SH-SY5Y (cell line): ENCODE measurements at regions not wholly inside any gene's neighbourhood (a gene's known extent, or its start where the extent isn't known, plus 50 kb on each side); places are given as distances from the start of the nearest gene placed in this dataset.

ENCODE experiments used
- GATA2 ChIP-seq: IDR thresholded peaks from 2 replicates; pipeline ENCODE4 v1.6.1; 2011; ENCODE audit warnings: mild to moderate bottlenecking, low read depth, low read length
- GATA3 ChIP-seq: IDR thresholded peaks from 2 replicates; pipeline ENCODE4 v1.6.1; 2011; ENCODE audit warnings: low read depth, mild to moderate bottlenecking, low read length, moderate library complexity

DNA sequence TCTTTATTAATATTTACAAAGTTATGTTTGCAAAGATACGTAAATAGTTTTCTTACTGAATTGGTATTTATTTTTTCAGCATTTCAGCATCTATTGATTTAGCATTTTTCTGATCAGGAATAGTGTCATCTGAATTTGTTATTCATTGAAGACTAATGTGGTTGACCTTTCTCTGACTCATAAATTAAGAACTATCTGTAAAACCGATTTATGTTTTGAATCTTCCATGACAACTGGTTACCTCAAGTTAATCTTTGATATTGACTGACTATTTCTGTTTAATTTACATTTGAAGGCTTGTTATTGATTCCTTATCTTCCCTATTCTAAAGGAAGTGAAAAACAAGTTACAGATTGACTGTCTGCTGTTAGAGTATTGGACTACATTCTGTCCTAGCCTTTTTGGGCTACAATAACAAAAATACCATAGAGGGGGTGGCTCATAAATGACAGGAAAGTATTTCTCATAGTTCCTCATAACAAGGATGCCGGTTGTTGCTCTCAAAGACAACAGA is 1131.4 kb downstream of the PLA2G4A start:
- TF ChIP-seq GATA3 (no peak), GATA2 (no peak)

DNA sequence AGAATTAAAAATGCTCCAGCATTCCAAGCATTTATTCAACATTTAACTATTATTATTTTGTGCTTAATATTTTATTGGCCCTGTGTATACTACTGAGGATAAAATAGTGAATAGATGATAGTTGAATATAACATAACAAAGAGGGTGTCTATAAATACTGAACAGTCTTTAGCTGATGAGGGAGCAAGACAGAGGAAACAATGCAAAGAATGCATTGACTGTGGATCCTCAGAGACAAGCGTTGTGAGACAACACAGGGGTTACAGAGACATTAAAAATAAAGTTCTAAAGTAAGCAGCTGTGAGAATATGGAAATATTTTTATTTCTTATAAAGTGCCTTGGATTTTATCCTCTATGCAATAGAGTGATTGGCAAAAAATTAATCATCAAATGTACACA is 1133.1 kb downstream of the PLA2G4A start:
- TF ChIP-seq GATA3, result no peak
- no peak for TF ChIP-seq GATA2

DNA sequence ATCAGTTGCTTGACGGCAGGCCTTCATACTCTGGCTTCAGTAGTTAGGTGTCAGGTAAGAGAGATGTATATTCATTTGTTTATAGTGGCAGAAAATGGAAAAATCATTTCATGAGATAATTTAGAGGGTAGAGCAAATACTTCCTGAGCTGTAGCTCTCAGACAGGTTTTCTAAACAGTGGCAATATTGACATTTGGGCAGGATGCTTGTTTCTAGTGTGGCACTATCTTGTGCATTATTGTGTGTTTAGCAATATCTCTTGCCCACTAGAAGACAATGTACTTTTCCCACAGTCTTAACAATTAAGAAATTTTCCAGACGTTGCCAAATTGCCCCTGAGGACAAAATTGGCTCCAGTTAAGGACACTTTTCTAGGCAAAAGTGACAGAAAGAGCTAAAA is 1143.1 kb downstream of the PLA2G4A start:
- TF ChIP-seq GATA3 (no peak), GATA2 (no peak)

DNA sequence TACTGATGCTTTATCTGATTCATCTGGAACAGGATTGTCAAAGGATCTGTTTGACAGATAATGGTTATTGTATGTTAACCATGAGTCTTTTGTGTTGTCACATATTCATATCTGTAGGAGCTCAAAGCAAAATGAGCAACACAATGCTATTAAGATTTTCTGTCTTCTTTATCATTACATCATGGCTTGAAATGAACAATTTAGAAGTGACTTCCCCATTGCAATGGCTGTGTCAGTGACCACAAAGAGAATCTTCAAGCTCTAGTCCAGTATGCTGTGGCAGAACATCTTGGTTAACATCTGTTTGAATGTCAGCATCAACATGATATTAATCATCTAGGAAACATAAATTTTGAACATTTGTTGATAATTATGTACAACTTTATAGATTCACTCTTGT is 1148.5 kb downstream of the PLA2G4A start:
- TF ChIP-seq GATA2 (no peak), GATA3 (no peak)

DNA sequence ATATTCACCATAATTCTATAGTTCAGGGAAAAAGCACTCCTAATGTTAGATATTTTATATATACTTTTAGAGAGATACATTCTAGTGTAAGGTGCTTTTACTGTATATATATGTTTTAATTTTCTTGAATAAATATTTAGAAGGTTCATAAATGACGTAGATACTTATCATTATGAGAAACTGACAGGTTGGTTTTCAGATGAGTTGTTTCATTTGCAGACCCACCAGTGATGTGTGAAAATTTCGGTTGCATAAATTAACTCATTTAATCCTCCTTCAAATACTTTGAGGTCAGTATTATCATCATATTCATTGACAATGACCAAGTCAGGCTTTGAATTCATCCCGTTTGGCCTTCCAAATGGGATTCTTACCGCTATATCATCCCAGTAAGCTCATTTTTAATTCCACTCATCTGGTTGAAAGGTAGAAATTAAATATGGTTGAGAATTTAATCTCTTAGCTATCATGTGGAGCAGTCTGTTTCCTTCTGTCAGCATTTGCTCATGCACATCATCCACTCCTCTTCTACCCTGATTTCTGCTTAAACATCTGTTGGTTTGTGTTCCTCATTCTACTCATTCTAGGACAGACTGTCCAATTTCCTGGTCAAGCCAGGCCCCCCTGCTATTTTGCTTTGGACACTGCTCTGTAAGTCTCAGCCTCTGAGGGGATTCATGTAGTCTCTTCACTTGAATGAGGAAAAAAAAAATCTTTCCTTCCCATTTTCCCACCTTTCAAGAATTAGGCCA is 1156.6 kb downstream of the PLA2G4A start:
- no peak for TF ChIP-seq GATA2

DNA sequence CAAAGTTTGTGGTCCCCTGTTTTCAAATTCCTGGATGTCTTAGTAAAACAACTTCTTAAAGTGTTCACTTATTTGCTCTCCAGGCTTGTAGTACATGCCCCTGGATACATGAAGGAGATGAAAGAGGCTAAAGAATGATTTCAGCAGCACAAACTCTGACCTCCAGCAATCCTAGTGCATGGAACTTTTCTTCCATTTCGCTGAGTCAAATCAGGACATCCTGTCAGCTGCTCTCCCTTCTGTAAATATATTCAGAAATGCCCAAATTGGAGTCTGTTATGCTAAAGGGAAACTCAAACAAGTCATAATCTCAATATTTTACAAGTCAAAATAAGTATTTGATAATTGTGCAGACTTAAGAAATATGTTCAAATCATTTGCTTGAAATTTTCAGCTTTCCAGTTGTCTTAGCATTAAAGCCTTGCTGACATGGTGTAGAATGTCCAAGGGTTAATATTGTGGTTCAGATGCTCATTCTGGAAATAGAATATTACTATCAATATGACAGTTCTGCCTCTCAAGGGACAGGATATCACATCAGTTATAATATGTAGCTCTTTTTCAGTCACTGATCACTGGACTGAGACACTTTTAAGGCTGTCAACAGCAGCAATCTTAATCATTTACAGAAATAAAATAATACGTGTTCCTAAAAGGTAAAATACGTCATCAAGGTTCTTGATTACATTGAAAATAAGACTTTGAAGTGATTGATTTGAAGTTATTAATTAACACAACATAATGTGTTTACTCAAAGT is 1157.3 kb downstream of the PLA2G4A start:
- TF ChIP-seq GATA2 (no peak), GATA3 (no peak)

DNA sequence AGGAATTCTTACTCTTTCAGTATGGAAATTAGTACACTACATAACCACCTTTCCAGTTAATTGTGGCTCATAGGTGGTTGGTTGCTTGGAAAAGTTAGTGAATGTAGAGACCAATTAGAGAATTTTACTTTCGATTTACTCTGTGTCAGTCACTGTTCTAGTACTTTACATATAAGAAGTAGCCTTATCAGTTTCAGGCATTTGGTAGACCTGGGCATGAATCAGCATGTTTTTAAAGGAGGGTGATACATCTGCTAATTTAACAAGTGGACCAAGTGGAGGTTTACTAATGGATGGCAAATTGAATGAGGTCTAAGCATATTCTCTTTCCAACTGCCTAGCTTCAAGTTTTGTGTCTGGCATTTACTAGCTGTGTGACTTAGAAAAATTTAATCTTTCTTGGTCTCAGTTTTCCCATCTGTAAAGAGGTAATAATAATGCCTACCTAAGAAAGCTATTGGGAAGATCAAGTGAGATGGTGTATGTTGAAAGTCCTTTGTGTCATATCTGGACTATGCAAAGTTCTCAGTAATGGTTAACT is 1158.6 kb downstream of the PLA2G4A start:
- TF ChIP-seq GATA3 (no peak; the same call in 1 of the 2 replicates), GATA2 (no peak)

DNA sequence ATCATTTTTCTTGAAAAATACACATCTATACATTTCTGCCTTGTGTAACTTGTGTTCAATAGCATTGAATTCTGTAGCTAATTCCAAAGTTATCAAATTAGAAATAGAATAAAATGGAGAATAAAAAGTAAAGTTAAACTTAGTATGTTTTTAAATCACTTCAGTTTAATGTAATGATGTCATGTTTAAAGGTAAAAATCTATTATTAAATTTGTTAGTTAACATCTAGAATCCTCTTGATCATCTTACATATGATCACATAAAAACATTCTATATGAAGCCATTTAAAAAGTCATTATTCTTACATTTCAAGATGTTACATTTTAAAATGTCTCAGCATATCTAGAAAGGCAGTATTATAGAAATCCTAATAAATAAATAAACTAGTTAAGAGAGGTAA is 1163.2 kb downstream of the PLA2G4A start:
- TF ChIP-seq GATA2 (no peak), GATA3 (no peak)

DNA sequence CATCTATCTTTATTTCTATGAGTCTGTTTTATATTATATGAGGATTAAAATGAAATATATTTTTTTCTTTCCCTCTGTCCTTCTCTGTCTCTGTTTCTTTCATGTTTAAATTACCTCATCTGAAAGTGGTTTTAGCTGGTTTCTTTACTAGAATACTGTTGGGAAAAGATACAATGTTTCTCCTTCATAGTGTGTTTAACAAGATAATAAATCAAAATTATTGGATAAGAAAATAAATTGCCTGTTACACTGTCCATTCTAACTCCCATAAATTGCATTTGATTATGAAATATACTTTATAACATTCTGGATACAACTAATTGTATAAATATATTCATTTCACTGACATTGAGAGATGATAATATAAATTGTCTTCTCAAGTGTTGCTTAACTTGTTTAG is 1168.0 kb downstream of the PLA2G4A start:
- TF ChIP-seq GATA2 (no peak), GATA3 (no peak)

DNA sequence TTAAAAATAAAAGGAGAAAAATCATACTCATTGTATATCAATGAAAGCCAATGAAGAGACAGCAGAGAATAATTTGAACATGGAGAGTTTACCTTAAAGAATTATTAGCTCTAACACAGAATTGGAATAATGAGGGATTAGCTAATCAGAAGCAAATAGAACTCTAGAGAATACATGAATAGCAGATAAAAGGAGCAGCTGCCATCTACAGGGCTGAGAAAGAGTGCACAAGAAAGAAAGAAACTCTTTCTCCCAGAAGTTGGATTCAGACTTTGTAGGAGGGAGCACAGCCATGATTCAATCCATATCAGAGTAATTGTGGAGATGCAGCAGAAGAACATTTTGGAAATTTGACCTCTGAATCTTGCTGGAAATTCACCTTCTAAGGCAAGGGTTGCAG is 1171.2 kb downstream of the PLA2G4A start:
- TF ChIP-seq GATA3, result no peak
- TF ChIP-seq GATA2, result no peak

DNA sequence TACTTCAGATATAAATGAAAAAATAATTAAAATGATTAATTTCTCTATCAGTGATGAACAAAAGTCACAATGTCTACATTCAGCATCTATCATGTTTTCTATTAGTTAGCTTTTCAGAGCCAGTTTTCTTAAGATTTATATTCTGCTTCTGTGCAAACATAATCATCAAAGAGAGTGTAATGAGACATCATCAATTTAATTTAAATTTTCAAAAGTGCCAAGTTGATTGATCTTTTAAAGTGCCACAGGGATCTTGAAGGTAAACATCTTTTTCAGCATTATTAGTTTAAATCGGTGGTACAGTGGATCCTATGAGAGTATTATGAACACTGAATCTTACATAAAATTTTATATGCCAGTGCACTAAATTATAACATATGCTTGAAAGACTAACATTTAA is 1176.1 kb downstream of the PLA2G4A start:
- TF ChIP-seq GATA3, result no peak
- no peak for TF ChIP-seq GATA2

DNA sequence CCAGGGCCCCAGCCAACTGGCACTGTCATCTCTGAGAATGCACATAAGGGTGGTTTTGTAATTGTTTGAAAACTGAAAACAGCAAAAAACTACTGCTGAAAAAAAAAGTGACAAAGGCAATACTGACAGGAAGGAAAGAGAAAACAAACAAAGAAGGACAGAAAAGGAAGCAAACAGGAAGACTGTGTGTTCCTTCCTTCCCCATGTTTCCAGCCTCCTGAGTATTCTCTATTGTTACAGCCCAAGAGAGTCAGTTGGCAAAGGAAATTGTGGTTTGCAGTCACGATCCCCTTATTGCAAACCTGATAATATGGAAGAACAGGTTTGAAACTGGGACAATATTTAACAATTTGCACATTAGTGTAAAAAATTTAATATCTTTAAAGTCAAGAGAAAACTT is 1177.6 kb downstream of the PLA2G4A start:
- TF ChIP-seq GATA3, result no peak
- no peak for TF ChIP-seq GATA2

DNA sequence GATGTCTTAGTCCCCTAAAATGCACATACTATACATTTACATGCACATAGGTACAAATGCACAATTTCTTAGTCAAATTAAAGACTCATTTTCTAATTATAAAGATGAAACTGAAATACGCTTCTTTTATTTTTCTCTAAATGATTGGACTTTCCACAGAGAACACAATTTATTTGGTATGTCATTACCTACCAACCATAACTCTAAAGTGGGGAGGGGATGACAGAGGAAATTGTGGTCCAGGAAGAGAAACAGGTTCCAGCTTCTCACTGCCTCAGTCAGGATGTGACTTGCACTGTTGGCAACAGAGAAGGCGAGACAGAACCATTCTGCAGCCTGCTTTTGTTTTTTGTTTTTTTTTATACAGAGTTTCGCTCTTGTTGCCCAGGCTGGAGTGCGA is 1189.2 kb downstream of the PLA2G4A start:
- TF ChIP-seq GATA3, result no peak
- TF ChIP-seq GATA2, result no peak

DNA sequence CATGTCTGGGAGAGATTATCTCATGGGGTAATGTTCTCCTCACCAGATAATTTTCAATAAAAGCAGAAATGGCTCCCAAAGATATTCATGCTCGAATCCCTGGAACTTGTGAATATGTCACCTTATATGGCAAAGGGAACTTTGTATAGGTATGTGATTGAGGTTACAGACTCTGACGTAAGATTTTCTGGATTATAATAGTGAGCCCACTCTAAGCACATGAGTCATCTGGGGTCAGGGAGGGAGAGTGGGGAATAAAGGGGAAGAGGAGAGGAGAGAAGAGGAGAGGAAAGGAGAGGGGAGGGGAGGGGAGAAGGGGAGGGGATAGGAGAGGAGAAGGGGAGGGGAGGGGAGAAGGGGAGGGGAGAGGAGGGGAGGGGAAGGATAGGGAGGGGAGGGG is 1193.9 kb downstream of the PLA2G4A start:
- TF ChIP-seq GATA2 (no peak), GATA3 (no peak)

DNA sequence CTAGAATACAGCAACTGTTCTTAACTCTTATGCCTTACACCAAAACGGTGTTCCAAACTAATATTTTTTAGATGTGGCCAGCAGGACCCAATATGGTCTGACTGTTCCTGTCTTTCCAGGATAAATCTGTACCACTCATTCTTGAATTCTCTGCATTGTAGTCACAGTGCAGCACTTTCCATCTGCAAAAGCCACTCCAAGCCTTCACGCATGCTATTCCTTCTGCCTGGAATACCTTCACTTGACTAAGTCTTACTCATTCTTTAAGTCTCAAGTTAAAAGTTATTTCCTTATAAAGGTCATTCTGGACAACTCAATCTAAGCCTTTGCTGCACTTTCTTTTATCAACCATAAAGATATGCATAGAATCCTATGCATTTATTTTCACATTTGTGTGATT is 1194.5 kb downstream of the PLA2G4A start:
- no peak for TF ChIP-seq GATA2
- TF ChIP-seq GATA3, result no peak

DNA sequence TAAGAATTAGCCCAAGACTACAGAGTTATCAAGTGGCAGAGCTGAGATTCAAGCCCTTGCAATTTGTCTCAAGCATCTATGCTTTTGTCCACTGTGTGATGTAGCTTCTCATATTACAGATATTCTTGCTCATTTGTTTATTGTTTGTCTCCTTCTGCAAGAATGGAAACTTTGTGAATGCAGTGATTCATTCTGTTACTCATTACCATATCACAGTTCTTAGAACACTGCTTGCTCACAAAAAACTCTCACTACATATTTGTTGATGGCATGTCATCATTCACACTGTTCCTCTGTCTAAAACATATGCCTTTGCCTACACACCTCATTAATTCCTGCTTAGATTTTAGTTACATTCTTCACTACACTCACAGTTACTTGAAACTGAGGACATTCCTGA is 1198.9 kb downstream of the PLA2G4A start:
- no peak for TF ChIP-seq GATA3
- no peak for TF ChIP-seq GATA2
